GM19468 (cell line): ENCODE measurements at regions not wholly inside any gene's neighbourhood (a gene's known extent, or its start where the extent isn't known, plus 50 kb on each side); places are given as distances from the start of the nearest gene placed in this dataset.

Experiments used
- ATAC-seq: cut with Tn5 transposase; IDR thresholded peaks from one replicate; pipeline ENCODE4 v1.9.1; 2021; ENCODE audit warnings: mild to moderate bottlenecking, moderate library complexity, moderate number of reproducible peaks; ENCODE audit not compliant: unreplicated experiment; ENCODE audit errors: extremely low read depth

DNA sequence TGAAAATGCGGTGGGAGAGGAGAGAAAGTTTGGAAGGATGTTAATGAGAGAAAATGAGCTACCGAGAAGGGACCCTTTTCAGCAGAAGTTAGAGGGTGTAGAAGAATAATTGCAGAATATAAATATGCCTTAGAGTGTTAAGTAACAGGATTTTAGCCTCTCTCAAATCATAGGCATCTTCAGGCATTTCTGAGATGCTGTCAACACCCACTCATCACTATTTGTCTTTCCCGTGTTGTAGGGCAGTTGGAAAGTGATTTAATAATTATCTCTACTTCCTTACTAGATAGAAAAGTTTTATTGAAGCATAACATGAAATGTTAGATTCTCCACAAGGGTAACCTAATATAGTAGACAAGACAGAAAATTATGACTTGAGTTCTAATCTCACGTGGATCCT is 96.4 kb upstream of the RGS4 start:
- ATAC-seq: no peak

DNA sequence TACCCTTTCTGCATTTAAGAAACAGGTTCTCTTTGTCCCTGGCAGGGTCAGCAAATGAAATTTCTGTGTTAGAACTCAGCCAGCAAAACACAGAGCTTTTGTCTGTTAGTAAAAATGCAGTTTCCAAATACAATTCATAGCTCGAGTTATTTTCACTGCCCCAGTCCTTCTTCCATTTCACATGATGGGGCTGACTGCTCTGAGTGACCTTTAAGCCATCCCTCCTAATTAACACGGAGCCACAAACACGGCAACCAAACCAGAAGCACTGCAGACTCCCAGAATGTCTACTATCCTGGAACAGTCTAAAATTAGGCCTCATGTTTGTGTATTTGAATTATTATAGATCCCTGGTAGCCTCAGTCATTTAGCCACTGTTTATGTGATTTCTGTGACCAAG is 99.1 kb upstream of the RGS4 start:
- ATAC-seq: no peak

DNA sequence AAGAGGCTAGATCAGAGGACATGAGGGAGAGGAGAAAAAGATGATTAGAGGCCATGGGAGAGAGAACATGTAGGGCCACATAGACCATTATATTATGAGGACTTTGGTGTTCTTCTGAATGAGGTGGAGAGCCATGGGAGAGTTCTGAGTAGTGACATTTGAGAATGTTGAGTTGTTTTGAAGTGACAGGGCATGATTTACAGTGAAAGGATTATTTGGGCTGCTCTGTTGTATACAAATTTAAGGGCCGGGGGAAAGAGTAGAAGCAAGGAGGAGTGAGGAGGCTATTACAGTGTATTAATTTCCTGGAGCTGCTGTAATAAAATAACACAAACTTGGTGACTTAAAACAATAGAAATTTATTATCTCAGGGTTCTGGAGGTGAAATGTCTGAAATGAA is 102.5 kb upstream of the RGS4 start:
- ATAC-seq: no peak

DNA sequence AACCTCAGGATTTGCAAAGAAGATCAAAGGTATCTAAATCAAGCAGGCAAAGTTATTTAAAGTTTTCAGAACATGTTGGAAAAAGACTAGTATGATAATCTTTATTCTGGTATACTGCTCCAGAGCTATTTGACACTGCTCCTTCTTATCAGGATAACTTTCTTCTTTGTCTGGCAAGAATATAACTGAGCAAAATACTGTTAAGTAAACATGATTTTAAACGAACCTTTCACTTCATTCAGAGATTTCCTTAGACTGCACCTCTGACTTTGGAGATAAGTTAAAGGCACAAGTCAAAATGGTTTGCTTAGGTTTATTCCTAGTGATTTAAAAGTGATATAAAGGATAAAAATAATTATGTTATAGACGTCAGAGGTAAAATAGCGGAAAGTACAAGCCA is 103.9 kb upstream of the CCDC190 start:
- no peak for ATAC-seq

DNA sequence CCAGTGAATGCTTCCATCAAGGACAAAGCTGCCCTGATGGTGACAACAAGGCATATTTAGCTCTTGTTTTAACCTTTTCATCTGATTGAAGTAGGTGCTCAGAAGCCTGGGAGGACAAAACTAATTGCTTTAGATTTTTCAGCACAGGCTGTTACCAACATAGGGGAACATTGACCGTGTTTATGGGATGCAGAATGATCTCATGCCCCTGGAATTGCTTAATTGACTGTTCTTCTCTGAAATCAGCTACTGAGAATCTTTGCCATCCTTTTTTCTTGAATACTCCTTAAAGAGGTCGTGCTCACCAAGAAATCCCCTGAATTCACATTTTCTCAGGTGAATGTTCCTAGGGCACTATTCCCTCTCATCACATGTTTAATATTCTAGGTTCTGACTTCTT is 95.9 kb upstream of the CCDC190 start:
- ATAC-seq: no peak

DNA sequence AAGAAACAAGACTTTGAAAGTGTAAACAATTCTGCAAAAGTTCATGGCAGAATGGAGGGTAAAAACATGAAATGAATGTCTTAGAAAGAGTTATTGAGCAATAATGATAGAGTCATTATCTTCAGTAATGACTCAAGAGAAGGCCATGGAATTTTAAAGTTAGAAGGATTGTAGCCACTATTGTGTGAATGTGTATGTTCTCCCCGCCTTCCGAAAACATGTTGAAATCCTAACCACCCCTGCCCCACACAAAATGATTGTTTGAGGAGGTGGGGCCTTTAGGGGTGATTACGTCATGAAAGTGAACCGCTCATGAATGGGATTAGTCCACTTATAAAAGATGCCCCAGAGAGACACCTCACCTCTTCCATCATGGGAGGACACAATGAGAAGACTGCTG is 93.8 kb upstream of the CCDC190 start:
- no peak for ATAC-seq

DNA sequence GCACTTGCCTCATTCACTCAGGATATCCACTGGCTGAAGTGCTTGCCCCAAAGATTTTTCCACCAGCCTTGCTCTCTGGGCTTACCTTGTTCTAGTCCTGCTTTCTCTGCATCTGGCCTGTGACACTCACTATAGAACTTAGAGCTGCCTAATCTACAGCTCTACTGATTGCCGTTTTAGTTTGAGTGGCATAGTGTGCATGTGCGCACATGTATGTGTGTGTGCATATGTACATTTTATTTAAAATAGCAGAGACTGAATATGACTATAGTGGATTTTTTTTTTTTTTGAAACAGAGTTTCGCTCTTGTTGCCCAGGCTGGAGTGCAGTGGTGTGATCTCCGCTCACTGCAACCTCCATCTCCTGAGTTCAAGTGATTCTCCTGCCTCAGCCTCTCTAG is 92.0 kb upstream of the CCDC190 start:
- ATAC-seq: no peak

DNA sequence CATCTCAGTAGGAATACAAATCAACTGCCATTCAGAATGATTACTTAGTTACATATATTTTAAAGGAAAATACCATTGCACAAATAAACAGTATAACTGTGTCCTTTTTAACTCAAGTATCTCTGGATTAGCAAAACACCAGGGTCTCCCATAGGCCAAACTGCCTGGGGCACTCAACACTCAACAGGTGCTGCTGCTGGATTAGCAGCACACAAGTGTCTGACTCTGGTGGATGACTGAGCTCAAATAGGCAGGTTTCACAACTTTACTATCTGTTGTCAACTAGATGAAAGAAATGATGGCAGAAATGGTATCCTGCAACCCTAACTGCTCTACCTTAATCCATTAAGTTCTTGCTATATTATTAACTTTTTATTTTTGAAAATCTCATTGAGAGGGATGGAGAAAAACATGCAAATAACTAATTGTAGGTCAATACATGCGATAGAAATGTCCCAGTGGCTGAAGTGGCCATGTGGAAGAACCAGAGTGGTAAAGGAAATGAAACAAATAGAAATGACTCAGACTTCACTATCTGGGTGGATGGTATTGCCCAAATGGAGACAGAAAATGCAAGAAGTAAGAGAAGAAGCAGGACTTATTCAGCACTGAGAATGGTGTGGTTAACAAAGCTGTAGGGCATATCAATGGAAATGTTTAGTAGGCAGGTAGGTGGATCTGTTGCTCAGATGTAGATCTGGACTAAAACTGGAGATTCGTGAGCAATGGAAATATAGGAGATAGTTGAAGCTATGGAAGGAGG is 90.8 kb upstream of the CCDC190 start:
- ATAC-seq: peak; percentile 82

DNA sequence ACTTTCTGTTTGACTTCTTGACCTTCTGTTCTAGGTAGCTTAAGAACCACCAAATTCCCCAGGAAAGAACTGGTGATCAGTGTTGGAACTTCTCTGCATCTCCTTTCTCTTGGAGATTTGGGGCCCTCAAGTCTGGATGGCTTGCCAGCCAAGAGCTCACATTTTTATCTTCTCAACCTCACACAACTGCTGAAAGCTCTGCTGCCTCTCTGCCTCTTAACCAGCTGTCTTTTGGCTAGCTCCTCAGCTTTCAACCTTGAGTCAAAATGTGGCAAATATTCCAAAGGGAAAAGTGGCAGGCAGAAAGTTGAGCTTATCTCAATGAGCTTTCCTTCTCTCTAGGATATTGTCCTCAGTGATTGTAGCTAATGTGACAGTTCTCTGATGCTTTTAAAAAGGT is 89.2 kb upstream of the CCDC190 start:
- ATAC-seq: no peak

DNA sequence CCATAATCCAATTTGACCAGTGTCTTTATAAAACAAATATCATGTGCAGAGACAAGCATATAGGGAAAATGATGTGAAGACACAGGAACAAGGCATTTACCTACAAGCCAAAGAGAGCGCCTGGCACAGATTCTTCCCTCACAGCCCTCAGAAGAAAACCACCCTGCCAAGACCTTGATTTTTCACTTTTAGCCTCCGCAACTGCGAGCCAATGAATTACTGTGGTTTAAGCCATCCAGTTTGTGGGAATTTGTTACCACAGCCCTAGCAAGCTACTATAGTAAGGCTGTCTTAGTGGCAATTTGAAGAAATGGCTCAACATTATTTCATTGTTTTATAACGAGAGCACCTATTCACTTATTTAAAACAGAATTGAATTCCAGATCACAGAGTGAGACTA is 85.7 kb upstream of the CCDC190 start:
- ATAC-seq: no peak

DNA sequence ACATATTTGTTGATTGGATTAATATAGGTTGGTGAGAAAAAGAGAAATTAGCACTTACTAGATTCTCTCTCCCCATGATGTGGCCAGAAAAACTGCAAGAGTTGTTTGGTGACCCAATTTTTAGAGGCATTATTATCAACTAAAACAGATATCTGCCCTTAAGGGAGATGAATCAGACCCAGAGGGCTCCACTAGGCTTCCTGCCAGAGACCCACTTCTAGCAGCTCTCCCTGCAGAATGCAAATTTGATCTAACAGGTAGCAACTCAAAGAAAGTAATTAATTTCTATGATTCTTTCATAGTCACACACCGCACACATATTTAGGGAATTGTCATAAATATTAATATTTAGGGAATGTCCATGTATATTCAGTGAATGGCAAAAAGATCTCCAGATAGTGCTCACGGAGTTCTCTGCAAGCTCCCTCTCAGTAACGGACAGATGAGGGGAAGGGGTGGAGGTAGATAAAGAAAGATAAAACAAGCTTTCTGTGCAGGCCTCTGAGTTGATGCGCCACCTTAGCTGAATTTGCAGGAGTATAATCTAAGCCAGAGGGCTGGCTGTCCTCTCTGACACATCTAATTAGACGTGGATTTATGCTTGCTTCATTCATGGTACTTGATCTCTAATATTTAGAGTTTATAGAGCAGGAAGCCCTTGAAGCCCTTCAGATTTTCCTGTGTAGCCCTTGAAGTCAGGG is 84.1 kb upstream of the CCDC190 start:
- no peak for ATAC-seq

DNA sequence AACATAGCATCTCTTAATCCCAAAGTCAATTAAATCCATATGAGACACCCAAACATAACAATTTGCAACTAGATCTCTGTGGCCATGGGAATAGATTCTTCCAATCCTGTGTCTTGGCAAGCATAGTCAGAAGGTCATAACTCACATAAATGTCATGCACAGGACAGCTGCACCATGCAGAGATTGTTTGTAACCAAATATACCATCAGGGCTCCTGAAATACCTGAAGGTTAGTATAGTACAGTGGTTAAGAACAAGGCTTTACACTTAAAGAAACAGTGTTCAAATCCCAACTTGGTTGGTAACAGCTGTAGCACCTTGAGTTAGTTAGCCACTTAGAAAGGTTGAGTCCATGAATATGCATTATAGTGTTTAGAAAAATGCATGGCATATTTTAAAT is 82.6 kb upstream of the CCDC190 start:
- ATAC-seq: no peak

DNA sequence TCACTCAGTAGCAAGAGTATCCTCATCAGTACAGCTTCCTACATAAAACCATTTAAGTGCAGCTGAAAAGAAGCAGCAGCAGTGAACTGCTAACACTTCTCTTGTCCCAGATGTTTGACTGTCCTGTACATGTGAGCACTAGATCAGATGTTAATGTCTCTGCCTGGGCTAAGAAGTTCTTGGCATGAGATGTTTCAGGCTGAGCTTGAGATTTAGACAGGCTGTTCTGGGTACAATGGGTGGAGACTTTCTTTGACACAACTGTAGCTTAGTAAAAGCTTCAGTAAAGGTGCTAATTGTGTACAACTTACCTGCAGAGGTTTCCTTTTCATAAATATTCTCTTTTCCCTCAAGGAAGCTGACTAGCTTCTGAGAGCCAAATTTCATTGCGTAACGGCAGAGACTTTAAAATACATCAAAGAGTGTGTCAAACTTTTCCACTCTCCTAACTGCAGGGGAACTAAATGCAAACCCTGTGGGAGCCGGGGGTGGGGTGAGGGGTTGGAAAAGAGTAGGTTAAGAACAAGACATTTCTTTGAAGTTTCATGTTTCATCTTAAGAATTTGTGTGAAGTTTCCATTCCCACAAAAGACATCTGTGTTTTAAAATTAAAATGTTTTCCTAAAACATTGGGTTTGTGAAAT is 82.1 kb upstream of the CCDC190 start:
- ATAC-seq: no peak

DNA sequence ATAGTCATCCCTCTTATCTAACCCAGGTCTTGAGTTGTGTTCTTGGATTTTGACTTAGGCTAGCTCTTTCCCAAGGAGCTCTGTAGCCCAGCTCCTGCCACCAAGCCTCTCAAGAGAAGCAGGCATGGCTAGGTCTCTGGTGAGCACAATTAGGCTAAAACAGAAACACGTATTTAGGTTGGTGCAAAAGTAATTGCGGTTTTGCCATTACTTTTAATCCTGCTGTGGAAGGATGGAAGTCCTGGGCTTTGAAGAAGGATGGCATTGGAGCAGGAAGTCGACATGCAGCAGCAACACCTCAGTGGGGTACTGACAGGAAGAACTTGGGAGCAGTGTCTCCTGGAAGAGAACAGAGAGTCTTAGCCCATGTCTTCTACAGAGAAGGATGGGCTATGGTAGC is 80.0 kb upstream of the CCDC190 start:
- ATAC-seq: no peak

DNA sequence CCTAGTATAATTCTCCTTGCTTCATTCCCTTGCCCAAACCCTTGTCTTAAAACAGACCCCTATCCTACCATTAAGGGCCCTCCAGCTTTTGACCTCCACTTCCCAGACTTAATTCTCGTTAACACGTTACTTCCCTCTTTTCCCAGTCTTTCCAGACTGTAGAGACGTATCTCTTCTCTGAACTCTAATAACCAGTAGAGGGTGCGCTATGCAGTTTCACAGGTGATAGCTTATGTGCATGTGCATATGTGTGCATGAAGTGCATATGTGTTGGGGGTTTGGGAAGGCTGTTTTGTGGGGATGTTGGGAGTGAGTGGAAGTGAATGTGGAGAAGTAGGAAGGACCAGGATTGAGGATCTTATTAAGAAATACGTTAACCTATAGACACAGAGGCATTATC is 78.1 kb upstream of the CCDC190 start:
- ATAC-seq: no peak

DNA sequence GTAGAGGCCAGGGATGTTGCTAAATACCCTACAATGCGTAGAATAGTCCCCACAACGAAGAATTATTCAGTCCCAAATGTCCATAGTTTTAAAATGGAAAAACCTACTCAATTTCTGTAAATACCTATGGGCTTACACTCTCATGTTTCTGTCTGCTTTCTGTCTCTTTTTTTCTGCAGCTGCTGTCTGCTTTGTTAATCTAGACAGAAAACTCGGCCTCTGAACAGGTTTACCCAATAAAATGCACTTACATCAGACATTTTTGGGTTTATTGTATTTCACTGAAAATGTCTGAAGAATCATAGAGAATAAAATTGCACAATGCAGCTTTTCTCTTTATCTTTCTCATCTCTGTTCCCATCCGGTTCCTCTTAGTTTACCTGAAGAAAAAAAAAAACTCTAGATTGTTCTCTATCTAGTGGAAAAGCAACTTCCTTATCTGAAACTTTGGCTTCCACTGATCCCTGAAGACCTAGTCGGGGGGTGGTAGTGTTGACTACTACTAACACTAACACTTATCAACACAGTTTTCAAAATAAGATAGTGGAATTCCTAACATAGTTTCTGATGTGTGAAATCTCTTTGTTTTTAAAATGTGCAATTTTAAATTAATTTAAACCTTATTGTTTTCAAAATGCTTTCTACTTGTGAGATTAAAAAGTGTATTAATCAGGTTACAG is 76.9 kb upstream of the CCDC190 start:
- ATAC-seq: no peak

DNA sequence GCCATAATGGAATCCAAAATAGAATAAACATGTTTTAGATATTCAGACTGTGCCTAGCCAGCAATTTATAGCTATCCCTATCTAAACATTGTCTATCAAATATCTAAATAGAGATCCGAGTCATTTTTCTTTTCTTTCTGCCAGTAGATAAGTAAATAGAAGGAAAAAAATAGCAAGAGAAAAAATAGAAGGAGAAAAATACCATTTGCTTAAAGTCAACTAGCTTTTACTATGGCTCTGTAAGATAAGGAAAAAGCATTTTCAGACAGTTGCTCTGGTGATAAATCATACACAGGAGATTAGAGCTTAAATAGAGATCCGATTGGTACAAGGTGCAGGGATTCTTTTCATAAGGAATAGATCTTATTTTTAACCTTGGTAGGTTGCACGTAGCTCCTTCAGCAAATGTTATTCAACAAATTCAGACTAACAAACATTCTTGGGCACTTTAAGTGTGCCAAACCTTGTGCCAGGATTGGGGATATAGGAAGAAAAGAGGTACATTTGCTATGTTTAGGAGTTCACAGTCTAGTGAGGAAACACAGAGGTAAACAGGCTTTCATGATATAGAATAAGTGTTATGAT is 70.1 kb upstream of the CCDC190 start:
- ATAC-seq: no peak

DNA sequence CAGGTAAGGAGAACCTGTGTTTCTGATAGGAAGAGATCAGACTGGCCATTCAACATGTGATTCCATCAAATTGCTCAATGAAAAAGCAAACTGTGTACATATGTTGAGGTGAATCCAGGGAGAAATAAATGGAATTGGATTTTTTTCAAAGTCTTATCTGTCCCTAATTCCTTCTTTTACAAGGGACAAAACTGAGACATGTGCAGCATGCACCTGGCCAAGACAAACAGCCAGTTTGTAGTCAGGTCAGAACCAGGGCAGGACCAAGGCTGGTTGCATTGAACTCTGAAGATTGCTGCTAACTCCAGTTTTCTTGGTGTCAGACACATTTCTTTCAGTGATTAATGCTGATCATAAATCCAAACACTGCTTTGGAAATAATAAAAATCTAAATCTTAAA is 69.6 kb upstream of the CCDC190 start:
- no peak for ATAC-seq

DNA sequence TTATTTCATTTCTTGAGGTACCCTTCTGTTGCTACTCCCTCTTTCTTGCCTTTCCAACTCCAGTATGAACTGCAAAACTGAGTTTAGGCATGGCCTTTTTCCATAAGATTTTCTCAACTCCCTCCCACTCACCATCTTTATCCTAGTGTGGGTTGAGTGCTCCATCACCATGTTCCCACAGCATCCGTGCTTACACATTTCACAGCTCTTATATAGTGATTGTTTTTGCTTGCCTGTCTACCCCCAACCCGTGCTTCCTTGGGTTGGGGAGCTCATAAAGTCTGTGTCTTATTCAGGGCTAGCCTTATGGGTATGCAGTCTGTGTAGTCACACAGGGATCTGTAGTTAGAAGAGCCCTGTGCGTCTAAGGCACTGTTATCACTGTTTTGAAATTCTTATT is 68.2 kb upstream of the CCDC190 start:
- no peak for ATAC-seq

DNA sequence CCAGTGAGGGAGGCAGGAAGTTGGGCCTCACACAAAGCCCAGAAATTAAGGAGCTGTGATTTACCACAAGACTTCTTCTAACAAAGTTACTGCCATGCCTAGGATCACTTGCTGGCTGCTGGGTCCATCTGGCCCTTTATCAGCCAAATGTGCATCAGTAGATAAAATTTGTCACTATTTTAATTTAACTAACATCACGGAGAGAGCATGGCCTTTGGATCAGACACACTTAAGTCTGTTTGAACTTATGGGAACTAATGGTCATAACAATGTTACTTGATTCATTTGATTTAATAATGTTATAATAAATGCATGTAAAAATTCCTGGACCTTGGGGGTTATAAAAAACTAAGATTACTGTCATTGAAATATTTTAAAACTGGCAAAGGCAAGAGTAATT is 67.2 kb upstream of the CCDC190 start:
- no peak for ATAC-seq

DNA sequence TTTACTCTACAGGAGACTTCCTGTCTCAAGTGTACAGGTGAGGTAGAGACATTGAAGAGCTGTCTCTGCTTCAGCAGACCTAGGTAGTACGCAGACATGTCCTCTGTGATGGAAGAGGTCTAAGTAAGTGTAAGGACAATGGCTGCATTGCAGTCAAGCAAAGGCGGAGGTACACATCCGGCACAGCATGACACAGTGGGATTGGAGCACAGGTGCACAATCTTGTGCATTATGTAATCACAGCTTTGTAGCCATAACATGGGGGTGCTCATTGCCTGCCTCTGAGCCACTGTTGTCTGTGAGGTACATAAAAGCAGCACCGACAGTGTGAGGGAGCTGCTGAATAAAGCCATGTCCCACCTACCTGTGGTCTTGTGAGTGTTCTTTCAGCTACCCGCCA is 66.4 kb upstream of the CCDC190 start:
- no peak for ATAC-seq
